MM.1S (cell line): ENCODE measurements at regions not wholly inside any gene's neighbourhood (a gene's known extent, or its start where the extent isn't known, plus 50 kb on each side); places are given as distances from the start of the nearest gene placed in this dataset.

Experiments
- DNase-seq: peaks from one replicate; pipeline ENCODE4 v3.0.0-alpha.2; 2015
- H2AFZ ChIP-seq: fragments of 300-600 bp; sonication (generic); 2 replicates; pipeline ENCODE4 v1.6.0; 2016; ENCODE audit warnings: antibody characterized with exemption, low read length
- H3F3A ChIP-seq: fragments of 300-600 bp; sonication (generic); 2 replicates; pipeline ENCODE4 v1.6.1; 2016; ENCODE audit warnings: mild to moderate bottlenecking, antibody characterized with exemption, low read length, moderate library complexity, mixed read lengths; ENCODE audit not compliant: insufficient read depth
- H3K27ac ChIP-seq: fragments of 300-600 bp; sonication (generic); 2 replicates; pipeline ENCODE4 v1.5.1; 2016; ENCODE audit warnings: mild to moderate bottlenecking, low read length
- H3K27me3 ChIP-seq: fragments of 300-600 bp; sonication (generic); replicated peaks from 2 replicates; pipeline ENCODE4 v1.6.0; 2016; ENCODE audit warnings: low read length; ENCODE audit not compliant: insufficient read depth
- H3K36me3 ChIP-seq: fragments of 300-600 bp; sonication (generic); replicated peaks from 2 replicates; pipeline ENCODE4 v1.6.1; 2016; ENCODE audit warnings: mild to moderate bottlenecking, low read length, mixed read lengths; ENCODE audit not compliant: insufficient read depth
- H3K4me1 ChIP-seq: fragments of 300-600 bp; sonication (generic); 2 replicates; pipeline ENCODE4 v1.6.1; 2016; ENCODE audit warnings: low read length, mixed read lengths
- H3K4me2 ChIP-seq: fragments of 300-600 bp; sonication (generic); 2 replicates; pipeline ENCODE4 v1.6.0; 2016; ENCODE audit warnings: low read depth, low read length
- H3K4me3 ChIP-seq: fragments of 300-600 bp; sonication (generic); 2 replicates; pipeline ENCODE4 v1.5.1; 2016; ENCODE audit warnings: low read length, mixed read lengths
- H3K79me2 ChIP-seq: fragments of 300-600 bp; sonication (generic); 2 replicates; pipeline ENCODE4 v1.6.1; 2016; ENCODE audit warnings: mixed run types, low read length, mixed read lengths
- H3K9ac ChIP-seq: fragments of 300-600 bp; sonication (generic); 2 replicates; pipeline ENCODE4 v1.6.1; 2016; ENCODE audit warnings: low read length, mixed read lengths
- H3K9me2 ChIP-seq: fragments of 300-600 bp; sonication (generic); replicated peaks from 2 replicates; pipeline ENCODE4 v1.6.1; 2016; ENCODE audit warnings: mild to moderate bottlenecking, low read length, mixed read lengths; ENCODE audit not compliant: insufficient read depth
- H3K9me3 ChIP-seq: fragments of 300-600 bp; sonication (generic); replicated peaks from 2 replicates; pipeline ENCODE4 v1.6.1; 2016; ENCODE audit warnings: mild to moderate bottlenecking, low read length, mixed read lengths; ENCODE audit not compliant: insufficient read depth
- H4K20me1 ChIP-seq: fragments of 300-600 bp; sonication (generic); 2 replicates; pipeline ENCODE4 v1.6.1; 2016; ENCODE audit warnings: mild to moderate bottlenecking, low read length, moderate library complexity, mixed read lengths; ENCODE audit not compliant: insufficient read depth
- EZH2 ChIP-seq: fragments of 300-600 bp; sonication (generic); optimal IDR thresholded peaks from 2 replicates; pipeline ENCODE3; 2017; ENCODE audit warnings: low read depth, mild to moderate bottlenecking, antibody characterized with exemption, low read length, mixed read lengths
- EZH2phosphoT487 ChIP-seq: fragments of 300-600 bp; sonication (generic); IDR thresholded peaks from 2 replicates; pipeline ENCODE4 v1.6.1; 2018; ENCODE audit warnings: antibody characterized with exemption, low read length
- TF ChIP-seq, protein P1 (sequence below): fragments of 300-600 bp; sonication (generic); IDR thresholded peaks from 2 replicates; pipeline ENCODE4 v1.5.1; 2016; ENCODE audit warnings: antibody characterized with exemption, low read length, mixed read lengths

DNA sequence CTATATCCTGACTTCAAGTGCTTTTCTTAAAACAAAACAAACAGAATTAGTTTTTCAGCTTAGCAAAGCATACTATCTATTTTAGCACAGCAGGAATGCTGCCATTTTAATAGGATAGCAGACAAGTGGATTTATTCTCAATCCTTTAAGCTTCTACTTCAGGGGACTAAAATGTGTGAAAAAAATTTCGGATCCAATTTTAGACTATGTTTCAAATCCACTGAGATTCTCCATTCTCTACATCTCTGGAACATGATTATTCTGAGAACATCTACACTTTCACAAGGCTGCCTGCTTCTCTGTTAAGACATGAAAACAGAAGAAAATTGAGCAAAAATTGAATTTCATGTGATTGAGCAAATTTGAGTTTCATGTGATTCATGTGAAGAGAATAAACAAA, 1321.3 kb downstream of the HACE1 start:
- H3K4me1 ChIP-seq: no peaks in the 10 kb centered on the region
- TF ChIP-seq EZH2: no peak
- no peak for TF ChIP-seq EZH2phosphoT487
- TF ChIP-seq, protein P1, sequence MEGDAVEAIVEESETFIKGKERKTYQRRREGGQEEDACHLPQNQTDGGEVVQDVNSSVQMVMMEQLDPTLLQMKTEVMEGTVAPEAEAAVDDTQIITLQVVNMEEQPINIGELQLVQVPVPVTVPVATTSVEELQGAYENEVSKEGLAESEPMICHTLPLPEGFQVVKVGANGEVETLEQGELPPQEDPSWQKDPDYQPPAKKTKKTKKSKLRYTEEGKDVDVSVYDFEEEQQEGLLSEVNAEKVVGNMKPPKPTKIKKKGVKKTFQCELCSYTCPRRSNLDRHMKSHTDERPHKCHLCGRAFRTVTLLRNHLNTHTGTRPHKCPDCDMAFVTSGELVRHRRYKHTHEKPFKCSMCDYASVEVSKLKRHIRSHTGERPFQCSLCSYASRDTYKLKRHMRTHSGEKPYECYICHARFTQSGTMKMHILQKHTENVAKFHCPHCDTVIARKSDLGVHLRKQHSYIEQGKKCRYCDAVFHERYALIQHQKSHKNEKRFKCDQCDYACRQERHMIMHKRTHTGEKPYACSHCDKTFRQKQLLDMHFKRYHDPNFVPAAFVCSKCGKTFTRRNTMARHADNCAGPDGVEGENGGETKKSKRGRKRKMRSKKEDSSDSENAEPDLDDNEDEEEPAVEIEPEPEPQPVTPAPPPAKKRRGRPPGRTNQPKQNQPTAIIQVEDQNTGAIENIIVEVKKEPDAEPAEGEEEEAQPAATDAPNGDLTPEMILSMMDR: no peak
- H2AFZ ChIP-seq: no peak overlapping the region
- H4K20me1 ChIP-seq: no peaks in the 10 kb centered on the region
- no peak for DNase-seq
- H3K36me3 ChIP-seq: no peaks in the 10 kb centered on the region
- no peaks in the 10 kb centered on the region for H3K79me2 ChIP-seq
- H3K27ac ChIP-seq: no peak overlapping the region
- no peak overlapping the region for H3K4me3 ChIP-seq
- H3K9ac ChIP-seq: no peak overlapping the region
- no peak overlapping the region for H3K4me2 ChIP-seq
- H3K9me2 ChIP-seq: no peaks in the 10 kb centered on the region
- no peaks in the 10 kb centered on the region for H3K27me3 ChIP-seq
- no peaks in the 10 kb centered on the region for H3K9me3 ChIP-seq
- no peaks in the 10 kb centered on the region for H3F3A ChIP-seq

DNA sequence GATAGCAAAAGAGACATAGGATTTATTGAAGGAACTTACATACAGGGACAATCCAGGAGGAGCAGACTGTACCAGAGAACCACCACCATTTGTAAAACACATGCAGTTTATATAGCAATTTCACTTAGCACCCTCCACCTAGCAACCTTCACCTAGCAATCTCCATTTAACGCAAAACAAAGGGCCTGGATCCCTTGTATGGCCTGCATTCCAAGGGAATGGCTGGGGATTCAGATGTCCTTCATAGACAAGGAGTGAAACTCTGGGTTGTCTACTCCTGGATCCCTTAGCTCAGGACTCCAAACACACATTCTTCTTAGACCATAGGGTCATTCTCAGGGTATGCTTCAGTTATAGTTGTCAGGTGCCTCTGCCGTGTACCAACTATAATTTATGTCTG, 1324.9 kb downstream of the HACE1 start:
- H3K27me3 ChIP-seq: no peaks in the 10 kb centered on the region
- DNase-seq: no peak
- no peaks in the 10 kb centered on the region for H3K9me2 ChIP-seq
- H3F3A ChIP-seq: no peaks in the 10 kb centered on the region
- no peak overlapping the region for H2AFZ ChIP-seq
- no peaks in the 10 kb centered on the region for H4K20me1 ChIP-seq
- no peak overlapping the region for H3K27ac ChIP-seq
- no peaks in the 10 kb centered on the region for H3K36me3 ChIP-seq
- H3K4me1 ChIP-seq: no peaks in the 10 kb centered on the region
- H3K9me3 ChIP-seq: no peaks in the 10 kb centered on the region
- TF ChIP-seq, protein P1: no peak
- H3K79me2 ChIP-seq: no peaks in the 10 kb centered on the region
- no peak overlapping the region for H3K4me3 ChIP-seq
- no peak overlapping the region for H3K9ac ChIP-seq
- no peak overlapping the region for H3K4me2 ChIP-seq

DNA sequence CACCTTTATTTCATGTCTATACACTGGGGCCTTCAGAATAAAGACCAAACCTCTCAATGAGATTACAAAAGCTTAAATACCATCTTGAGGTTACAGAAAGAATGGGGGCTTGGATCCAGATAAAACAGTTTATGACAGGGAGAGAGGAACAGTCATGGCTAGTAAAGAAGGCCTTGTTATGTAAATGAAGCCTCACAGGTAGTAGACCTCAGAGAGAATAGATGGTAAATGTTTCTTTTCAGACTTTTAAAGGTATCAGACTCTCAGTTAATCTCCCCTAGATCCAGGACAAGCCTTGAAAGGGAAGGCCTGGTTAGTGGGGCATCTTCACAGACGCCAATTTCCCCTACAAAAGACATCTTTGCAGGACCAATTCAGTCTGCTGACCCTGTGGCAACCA, 1325.6 kb downstream of the HACE1 start:
- no peak overlapping the region for H3K4me3 ChIP-seq
- H3F3A ChIP-seq: no peaks in the 10 kb centered on the region
- no peaks in the 10 kb centered on the region for H4K20me1 ChIP-seq
- no peak overlapping the region for H2AFZ ChIP-seq
- H3K79me2 ChIP-seq: no peaks in the 10 kb centered on the region
- H3K9me3 ChIP-seq: no peaks in the 10 kb centered on the region
- no peak overlapping the region for H3K4me2 ChIP-seq
- no peak overlapping the region for H3K27ac ChIP-seq
- H3K27me3 ChIP-seq: no peaks in the 10 kb centered on the region
- no peaks in the 10 kb centered on the region for H3K4me1 ChIP-seq
- no peak for DNase-seq
- H3K9me2 ChIP-seq: no peaks in the 10 kb centered on the region
- no peak overlapping the region for H3K9ac ChIP-seq
- H3K36me3 ChIP-seq: no peaks in the 10 kb centered on the region
- TF ChIP-seq EZH2: no peak
- no peak for TF ChIP-seq EZH2phosphoT487
- TF ChIP-seq, protein P1: no peak

DNA sequence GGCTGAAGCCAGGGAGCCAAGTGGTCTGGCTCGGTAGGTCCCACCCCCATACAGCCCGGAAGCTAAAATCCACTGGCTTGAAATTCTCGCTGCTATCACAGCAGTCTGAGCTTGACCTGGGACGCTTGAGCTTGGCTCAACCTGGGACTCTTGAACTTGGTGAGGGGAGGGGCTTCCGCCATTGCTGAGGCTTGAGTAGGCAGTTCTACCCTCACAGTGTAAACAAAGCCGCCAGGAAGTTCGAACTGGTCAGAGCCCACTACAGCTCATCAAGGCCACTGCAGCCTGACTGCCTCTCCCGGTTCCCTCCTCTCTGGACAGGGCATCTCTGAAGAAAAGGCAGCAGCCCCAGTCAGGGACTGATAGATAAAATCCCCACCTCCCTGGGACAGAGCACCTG, 1337.7 kb downstream of the HACE1 start:
- Histone ChIP-seq H2AFZ (no peak overlapping the region), H3F3A (no peaks in the 10 kb centered on the region), H3K27ac (no peak overlapping the region), H3K9me2 (no peaks in the 10 kb centered on the region), H3K4me2 (no peak overlapping the region), H4K20me1 (no peaks in the 10 kb centered on the region), H3K4me3 (no peak overlapping the region), H3K36me3 (no peaks in the 10 kb centered on the region), H3K27me3 (no peaks in the 10 kb centered on the region), H3K9me3 (no peaks in the 10 kb centered on the region), H3K79me2 (no peaks in the 10 kb centered on the region), H3K4me1 (no peaks in the 10 kb centered on the region), H3K9ac (no peak overlapping the region)
- no peak for DNase-seq
- TF ChIP-seq, protein P1: no peak
- no peak for TF ChIP-seq EZH2
